ENCODE measurements at regions not wholly inside any gene's neighbourhood (a gene's known extent, or its start where the extent isn't known, plus 50 kb on each side); places are given as distances from the start of the nearest gene placed in this dataset.

- no peak for TF ChIP-seq CTCF (IDR thresholded peaks at IDR 0.05; ENCODE audit: low read length, missing control alignments)
- H3K4me3 ChIP-seq (replicated peaks; ENCODE audit: low read depth, low read length) = no peak overlapping the region
- DNase-seq (ENCODE audit: low read depth) = peak; percentile 74
Observed at GRCh38 chr11:110908401-110909105, 196.3 kb upstream of the ARHGAP20 start.

- DNase-seq (ENCODE audit: low read depth) = peak; percentile 87
- no peak overlapping the region for H3K4me3 ChIP-seq (replicated peaks; ENCODE audit: low read depth, low read length)
- no peak for TF ChIP-seq CTCF (IDR thresholded peaks at IDR 0.05; ENCODE audit: low read length, missing control alignments)
Observed at GRCh38 chr11:110907629-110908028, 195.4 kb upstream of the ARHGAP20 start.

- DNase-seq (ENCODE audit: low read depth) = no peak
- no peak overlapping the region for H3K4me3 ChIP-seq (replicated peaks; ENCODE audit: low read depth, low read length)
- TF ChIP-seq CTCF (IDR thresholded peaks at IDR 0.05; ENCODE audit: low read length, missing control alignments) = no peak
Observed at GRCh38 chr11:110903830-110904229, 191.6 kb upstream of the ARHGAP20 start.

GRCh38 chr11:110903378-110903777 lies 191.1 kb upstream of the ARHGAP20 start:
- no peak for DNase-seq (ENCODE audit: low read depth)
- no peak overlapping the region for H3K4me3 ChIP-seq (replicated peaks; ENCODE audit: low read depth, low read length)
- TF ChIP-seq CTCF (IDR thresholded peaks at IDR 0.05; ENCODE audit: low read length, missing control alignments) = no peak

- TF ChIP-seq CTCF (IDR thresholded peaks at IDR 0.05; ENCODE audit: low read length, missing control alignments) = no peak
- DNase-seq (ENCODE audit: low read depth) = no peak
- H3K4me3 ChIP-seq (replicated peaks; ENCODE audit: low read depth, low read length) = no peak overlapping the region
Observed at GRCh38 chr11:110901441-110901840, 189.2 kb upstream of the ARHGAP20 start.

GRCh38 chr11:110900426-110900825 lies 188.2 kb upstream of the ARHGAP20 start:
- TF ChIP-seq CTCF (IDR thresholded peaks at IDR 0.05; ENCODE audit: low read length, missing control alignments) = no peak
- no peak overlapping the region for H3K4me3 ChIP-seq (replicated peaks; ENCODE audit: low read depth, low read length)
- no peak for DNase-seq (ENCODE audit: low read depth)

- peak; percentile 27 for DNase-seq (ENCODE audit: low read depth)
- H3K4me3 ChIP-seq (replicated peaks; ENCODE audit: low read depth, low read length) = no peak overlapping the region
- TF ChIP-seq CTCF (IDR thresholded peaks at IDR 0.05; ENCODE audit: low read length, missing control alignments) = no peak
Observed at GRCh38 chr11:110897035-110897434, 184.8 kb upstream of the ARHGAP20 start.

Data from fibroblast of pulmonary artery (primary cell).